ENCODE measurements at regions not wholly inside any gene's neighbourhood (a gene's known extent, or its start where the extent isn't known, plus 50 kb on each side); places are given as distances from the start of the nearest gene placed in this dataset.

- no peak for DNase-seq
- 77 to 82% methylated on average over 5 of the region's 5 CpGs for WGBS, 2 donors
- Histone ChIP-seq H3K4me1 (ENCODE audit: control insufficient read depth in 5 of 5, insufficient read depth in 5 of 5, low read length in 5 of 5) (peaks cover 0 to 4% (median 3%) of the 10 kb centered on the region in 5 donors), H3K36me3 (ENCODE audit: control insufficient read depth in 4 of 4, insufficient read depth in 4 of 4, low read length in 4 of 4) (no peaks in the 10 kb centered on the region), H3K9ac (ENCODE audit: insufficient read depth in 1 of 2, low read length in 2 of 2) (no peak overlapping the region), H3K9me3 (ENCODE audit: control insufficient read depth in 4 of 4, insufficient read depth in 3 of 4, low read length in 3 of 4) (no peaks in the 10 kb centered on the region), H3K27me3 (ENCODE audit: control insufficient read depth in 3 of 3, insufficient read depth in 3 of 3, low read length in 2 of 3) (no peaks in the 10 kb centered on the region), H3K4me3 (no peak overlapping the region), H3K27ac (ENCODE audit: low read depth in 1 of 2, low read length in 1 of 2) (no peak overlapping the region)
- no peak for ATAC-seq (ENCODE audit: insufficient read depth, low FRiP score)
- no peak for TF ChIP-seq CTCF (IDR thresholded peaks at IDR 0.05; ENCODE audit: control extremely low read depth, extremely low read depth)
Measured at GRCh38 chr11:121872356-121872755, 243.7 kb downstream of the BLID start.

DNA sequence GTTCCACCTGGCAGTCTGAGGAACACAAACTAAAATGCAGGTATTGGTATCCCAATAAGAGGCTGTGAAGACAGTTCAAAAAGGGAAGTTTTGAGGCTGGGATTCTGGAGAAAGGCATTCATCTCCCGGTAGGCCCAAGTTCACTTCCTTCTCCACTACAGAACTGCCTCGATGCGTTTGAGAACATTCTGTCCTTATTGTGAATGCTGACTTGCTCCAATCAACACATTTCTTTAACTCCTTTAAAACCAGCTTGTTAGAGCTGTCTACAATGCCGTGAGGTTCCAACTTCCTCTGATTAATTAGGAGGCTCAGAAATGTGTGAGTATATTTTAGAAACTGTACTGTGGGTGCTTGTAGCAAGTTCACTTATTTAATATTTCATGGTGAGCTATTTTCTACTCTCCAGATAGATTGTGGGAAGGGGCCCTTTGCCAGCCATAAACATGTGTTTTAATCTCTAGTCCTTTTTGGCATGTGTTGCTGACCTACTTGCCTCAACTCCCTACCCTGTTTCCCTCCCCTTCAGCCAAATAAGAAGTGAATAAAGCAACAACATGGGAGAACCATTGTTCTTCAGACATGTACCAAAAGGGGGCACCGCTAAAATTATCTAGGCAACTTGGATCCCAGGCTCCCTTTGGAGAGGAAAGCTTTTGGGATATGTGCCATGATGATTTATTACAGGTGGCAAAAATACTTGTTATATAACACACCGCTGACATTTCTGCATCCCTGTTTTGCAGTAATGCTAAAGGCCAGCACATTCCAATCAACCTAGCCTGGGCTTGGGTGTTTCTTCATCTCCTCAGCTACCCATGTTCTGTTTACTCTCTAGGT lies 245.6 kb downstream of the BLID start:
- DNase-seq (no peak), ATAC-seq (ENCODE audit: insufficient read depth, low FRiP score) (no peak)
- Histone ChIP-seq H3K27me3 (ENCODE audit: control insufficient read depth in 3 of 3, insufficient read depth in 3 of 3, low read length in 2 of 3) (no peaks in the 10 kb centered on the region), H3K9ac (ENCODE audit: insufficient read depth in 1 of 2, low read length in 2 of 2) (no peak overlapping the region), H3K27ac (ENCODE audit: low read depth in 1 of 2, low read length in 1 of 2) (no peak overlapping the region), H3K9me3 (ENCODE audit: control insufficient read depth in 4 of 4, insufficient read depth in 3 of 4, low read length in 3 of 4) (no peaks in the 10 kb centered on the region), H3K4me3 (no peak overlapping the region), H3K4me1 (ENCODE audit: control insufficient read depth in 5 of 5, insufficient read depth in 5 of 5, low read length in 5 of 5) (peaks cover 0 to 4% (median 3%) of the 10 kb centered on the region in 5 donors), H3K36me3 (ENCODE audit: control insufficient read depth in 4 of 4, insufficient read depth in 4 of 4, low read length in 4 of 4) (no peaks in the 10 kb centered on the region)
- WGBS, 2 donors, result 51 to 65% methylated on average over 6 of the region's 6 CpGs
- no peak for TF ChIP-seq CTCF (IDR thresholded peaks at IDR 0.05; ENCODE audit: control extremely low read depth, extremely low read depth)

DNA sequence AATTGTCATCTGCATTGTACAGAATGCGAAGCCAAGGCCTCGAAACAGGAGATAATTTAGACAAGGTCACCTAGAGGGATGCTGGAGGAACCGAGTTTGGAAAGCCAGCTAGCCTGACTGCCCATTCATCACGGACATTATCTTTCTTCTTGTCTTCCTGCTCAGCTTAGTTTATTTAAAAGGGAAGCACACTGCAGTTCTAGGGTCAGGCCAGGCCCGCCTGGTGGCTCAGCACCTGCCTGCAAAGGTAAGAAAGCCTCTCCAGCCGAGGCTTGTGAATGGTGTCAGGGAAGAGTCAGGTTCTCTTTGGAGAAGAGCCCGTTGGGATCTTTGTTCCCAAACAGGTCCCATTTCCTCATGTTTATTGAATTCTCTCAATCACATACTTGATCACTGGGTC lies 246.5 kb downstream of the BLID start:
- Histone ChIP-seq H3K9me3 (ENCODE audit: control insufficient read depth in 4 of 4, insufficient read depth in 3 of 4, low read length in 3 of 4) (no peaks in the 10 kb centered on the region), H3K27me3 (ENCODE audit: control insufficient read depth in 3 of 3, insufficient read depth in 3 of 3, low read length in 2 of 3) (no peaks in the 10 kb centered on the region), H3K36me3 (ENCODE audit: control insufficient read depth in 4 of 4, insufficient read depth in 4 of 4, low read length in 4 of 4) (no peaks in the 10 kb centered on the region), H3K27ac (ENCODE audit: low read depth in 1 of 2, low read length in 1 of 2) (no peak overlapping the region), H3K4me3 (no peak overlapping the region), H3K9ac (ENCODE audit: insufficient read depth in 1 of 2, low read length in 2 of 2) (no peak overlapping the region), H3K4me1 (ENCODE audit: control insufficient read depth in 5 of 5, insufficient read depth in 5 of 5, low read length in 5 of 5) (peaks cover 0 to 4% (median 3%) of the 10 kb centered on the region in 5 donors)
- DNase-seq (no peak), ATAC-seq (ENCODE audit: insufficient read depth, low FRiP score) (no peak)
- 68 to 82% methylated on average over 7 of the region's 7 CpGs for WGBS, 2 donors
- TF ChIP-seq CTCF (IDR thresholded peaks at IDR 0.05; ENCODE audit: control extremely low read depth, extremely low read depth), result no peak
